ENCODE measurements at regions not wholly inside any gene's neighbourhood (a gene's known extent, or its start where the extent isn't known, plus 50 kb on each side); places are given as distances from the start of the nearest gene placed in this dataset.

DNA sequence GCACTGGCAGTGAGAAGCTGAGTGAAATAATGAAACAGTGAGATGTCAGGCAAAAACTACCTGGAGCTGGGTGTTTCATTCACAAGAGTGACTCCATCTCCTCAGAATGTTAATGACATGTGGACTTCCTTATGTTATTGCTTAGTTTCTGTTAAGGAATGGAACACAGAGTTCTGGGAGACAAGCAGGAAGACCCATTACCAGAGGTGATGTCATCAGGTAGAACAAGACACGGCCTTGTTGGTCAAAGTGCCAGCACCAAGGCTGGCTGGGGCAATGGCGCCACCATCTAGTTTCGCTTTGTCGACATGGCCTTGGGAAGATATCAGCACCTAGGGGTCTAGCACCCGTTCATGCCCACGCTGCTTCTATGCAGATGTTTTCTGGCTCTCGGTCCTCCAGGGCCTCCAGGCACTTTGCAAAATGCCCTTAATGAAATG, 252.2 kb downstream of the FAM43A start:
- H3K27ac Mint-ChIP-seq (ENCODE audit: low read depth, unreplicated experiment): no peak overlapping the region
- intact Hi-C loops (cut with micrococcal nuclease): no loop called here
- CTCF ChIA-PET: no interaction called here
- no peak overlapping the region for H3K4me3 Mint-ChIP-seq (ENCODE audit: unreplicated experiment)
- TF ChIP-seq, protein P1, sequence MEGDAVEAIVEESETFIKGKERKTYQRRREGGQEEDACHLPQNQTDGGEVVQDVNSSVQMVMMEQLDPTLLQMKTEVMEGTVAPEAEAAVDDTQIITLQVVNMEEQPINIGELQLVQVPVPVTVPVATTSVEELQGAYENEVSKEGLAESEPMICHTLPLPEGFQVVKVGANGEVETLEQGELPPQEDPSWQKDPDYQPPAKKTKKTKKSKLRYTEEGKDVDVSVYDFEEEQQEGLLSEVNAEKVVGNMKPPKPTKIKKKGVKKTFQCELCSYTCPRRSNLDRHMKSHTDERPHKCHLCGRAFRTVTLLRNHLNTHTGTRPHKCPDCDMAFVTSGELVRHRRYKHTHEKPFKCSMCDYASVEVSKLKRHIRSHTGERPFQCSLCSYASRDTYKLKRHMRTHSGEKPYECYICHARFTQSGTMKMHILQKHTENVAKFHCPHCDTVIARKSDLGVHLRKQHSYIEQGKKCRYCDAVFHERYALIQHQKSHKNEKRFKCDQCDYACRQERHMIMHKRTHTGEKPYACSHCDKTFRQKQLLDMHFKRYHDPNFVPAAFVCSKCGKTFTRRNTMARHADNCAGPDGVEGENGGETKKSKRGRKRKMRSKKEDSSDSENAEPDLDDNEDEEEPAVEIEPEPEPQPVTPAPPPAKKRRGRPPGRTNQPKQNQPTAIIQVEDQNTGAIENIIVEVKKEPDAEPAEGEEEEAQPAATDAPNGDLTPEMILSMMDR (IDR thresholded peaks at IDR 0.05; ENCODE audit: unreplicated experiment): no peak
- no peak for DNase-seq (ENCODE audit: unreplicated experiment)
- H3K27me3 Mint-ChIP-seq (ENCODE audit: insufficient read depth, unreplicated experiment): peaks cover 14% of the 10 kb centered on the region
- no peaks in the 10 kb centered on the region for H3K36me3 Mint-ChIP-seq (ENCODE audit: insufficient read depth, unreplicated experiment)
- POLR2A ChIA-PET: interaction anchor here (0.7 kb wide), 1 partner anchor 161 kb away, joined by 3 read pairs; no protein-coding TSS in a partner anchor
- BruUV-seq (replicated peaks): no TSS peak
- H3K9me3 Mint-ChIP-seq (ENCODE audit: unreplicated experiment): no peaks in the 10 kb centered on the region
- H3K4me1 Mint-ChIP-seq (ENCODE audit: insufficient read depth, unreplicated experiment): no peaks in the 10 kb centered on the region

DNA sequence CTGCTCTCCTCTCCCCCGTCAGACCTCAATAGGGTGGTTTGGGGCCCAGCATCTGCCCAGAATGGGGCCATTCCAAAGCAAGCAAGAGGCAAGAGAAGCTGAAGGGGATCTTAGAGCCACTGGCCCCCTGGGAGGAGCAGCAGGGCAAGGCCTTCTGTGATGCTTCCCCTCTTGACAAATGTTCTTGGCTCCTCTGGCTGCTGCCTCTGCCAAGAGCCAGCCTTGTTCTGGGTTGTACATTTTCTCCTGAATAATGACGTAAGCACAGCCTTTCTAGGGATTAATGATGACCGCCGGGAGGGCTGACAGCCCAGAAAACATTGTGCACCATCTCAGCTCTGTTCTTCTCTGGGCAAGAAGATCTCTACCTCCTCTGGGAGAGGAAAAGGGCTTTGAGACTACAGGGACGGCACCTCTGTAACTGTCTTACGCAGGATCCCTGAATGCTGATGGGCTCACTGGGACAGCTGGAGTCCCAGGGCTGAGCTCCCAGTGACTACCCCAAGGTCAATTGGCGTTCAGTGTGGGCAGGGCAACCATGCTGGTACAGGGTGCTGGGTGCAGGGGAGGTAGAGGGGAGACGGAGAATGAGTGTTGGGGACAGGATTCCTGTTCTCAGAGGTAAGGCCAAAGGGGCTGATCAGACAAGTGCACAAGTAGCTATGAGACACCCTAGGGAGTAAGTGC, 253.3 kb downstream of the FAM43A start:
- no peaks in the 10 kb centered on the region for H3K36me3 Mint-ChIP-seq (ENCODE audit: insufficient read depth, unreplicated experiment)
- CTCF ChIA-PET: interaction anchor here (0.6 to 0.7 kb wide), 4 partner anchors 77 to 897 kb away, joined by 3 to 4 read pairs (median 4); no protein-coding TSS in a partner anchor
- TF ChIP-seq, protein P1 (IDR thresholded peaks at IDR 0.05; ENCODE audit: unreplicated experiment): no peak
- peaks cover 14% of the 10 kb centered on the region for H3K27me3 Mint-ChIP-seq (ENCODE audit: insufficient read depth, unreplicated experiment)
- BruUV-seq (replicated peaks): no TSS peak
- H3K4me1 Mint-ChIP-seq (ENCODE audit: insufficient read depth, unreplicated experiment): no peaks in the 10 kb centered on the region
- no peak overlapping the region for H3K27ac Mint-ChIP-seq (ENCODE audit: low read depth, unreplicated experiment)
- H3K9me3 Mint-ChIP-seq (ENCODE audit: unreplicated experiment): no peaks in the 10 kb centered on the region
- POLR2A ChIA-PET: no interaction called here
- DNase-seq (ENCODE audit: unreplicated experiment): peak; percentile 45
- H3K4me3 Mint-ChIP-seq (ENCODE audit: unreplicated experiment): no peak overlapping the region
- intact Hi-C loops (cut with micrococcal nuclease): no loop called here

DNA sequence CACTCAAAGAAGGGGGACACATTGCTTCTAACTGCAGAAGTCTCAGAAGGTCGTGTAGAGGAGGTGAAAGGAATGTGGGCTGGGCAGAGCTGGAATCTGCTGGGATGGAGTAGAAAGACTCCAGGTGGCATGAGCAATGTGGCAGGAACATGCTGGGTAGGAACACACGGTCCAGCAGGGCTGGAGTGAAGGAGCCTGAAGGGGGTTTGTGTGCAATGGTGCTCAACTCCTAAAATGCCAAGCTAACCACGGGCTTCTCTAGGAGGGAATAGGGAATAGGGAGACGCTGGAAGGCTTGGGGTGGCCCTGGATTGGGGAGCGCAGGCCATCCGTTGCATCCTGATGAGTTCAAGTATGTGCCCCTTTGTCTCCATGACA, 253.8 kb downstream of the FAM43A start:
- no peak for DNase-seq (ENCODE audit: unreplicated experiment)
- H3K27ac Mint-ChIP-seq (ENCODE audit: low read depth, unreplicated experiment): no peak overlapping the region
- no TSS peak for BruUV-seq (replicated peaks)
- TF ChIP-seq, protein P1 (IDR thresholded peaks at IDR 0.05; ENCODE audit: unreplicated experiment): no peak
- H3K4me3 Mint-ChIP-seq (ENCODE audit: unreplicated experiment): no peak overlapping the region
- H3K27me3 Mint-ChIP-seq (ENCODE audit: insufficient read depth, unreplicated experiment): peaks cover 14% of the 10 kb centered on the region
- ChIA-PET CTCF (interaction anchor here (0.6 kb wide), 1 partner anchor 331 kb away, joined by 4 read pairs; no protein-coding TSS in a partner anchor), POLR2A (no interaction called here)
- intact Hi-C loops (cut with micrococcal nuclease): no loop called here
- H3K9me3 Mint-ChIP-seq (ENCODE audit: unreplicated experiment): no peaks in the 10 kb centered on the region
- no peaks in the 10 kb centered on the region for H3K4me1 Mint-ChIP-seq (ENCODE audit: insufficient read depth, unreplicated experiment)
- no peaks in the 10 kb centered on the region for H3K36me3 Mint-ChIP-seq (ENCODE audit: insufficient read depth, unreplicated experiment)

DNA sequence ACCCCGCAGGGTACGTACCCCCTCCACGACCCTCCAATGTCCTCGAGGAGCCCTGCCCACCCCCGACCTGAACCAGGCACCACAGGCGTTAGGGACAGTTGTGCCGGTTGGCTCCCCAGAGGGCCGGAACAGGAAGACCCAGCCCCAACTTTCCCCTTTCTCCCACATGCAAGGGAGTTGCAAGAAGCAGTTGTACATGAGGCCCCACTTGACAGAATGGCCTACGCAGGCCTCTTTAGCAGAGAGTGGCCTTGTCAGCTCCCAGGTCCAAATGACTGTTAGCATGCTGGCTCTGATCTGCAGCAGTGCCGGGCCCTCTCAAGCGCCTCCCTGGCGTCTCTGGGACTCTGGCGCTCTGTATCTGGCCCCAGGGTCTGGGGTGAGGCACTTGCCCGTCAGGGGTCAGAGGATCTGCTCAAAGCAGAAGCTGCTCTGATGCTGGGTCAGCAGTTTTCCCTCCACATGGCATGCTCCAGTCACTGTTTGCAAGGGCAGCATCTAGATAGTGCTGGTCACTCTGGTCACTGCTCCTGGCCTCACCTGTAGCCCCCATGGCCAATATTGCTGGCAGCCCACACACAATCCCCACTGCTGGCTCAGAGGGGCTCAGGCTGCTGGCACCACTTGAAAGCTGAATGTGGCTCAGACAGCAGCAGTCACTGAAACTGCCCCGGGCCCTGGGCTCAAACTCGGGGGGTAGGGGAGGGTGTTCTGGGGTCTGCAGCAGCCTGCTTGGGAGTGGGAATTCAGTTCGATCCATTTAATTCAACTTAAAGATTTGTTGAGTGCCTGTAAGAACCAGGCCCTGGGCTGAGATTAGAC, 254.5 kb downstream of the FAM43A start:
- H3K4me1 Mint-ChIP-seq (ENCODE audit: insufficient read depth, unreplicated experiment): no peaks in the 10 kb centered on the region
- no peak overlapping the region for H3K27ac Mint-ChIP-seq (ENCODE audit: low read depth, unreplicated experiment)
- no TSS peak for BruUV-seq (replicated peaks)
- peaks cover 14% of the 10 kb centered on the region for H3K27me3 Mint-ChIP-seq (ENCODE audit: insufficient read depth, unreplicated experiment)
- no peak overlapping the region for H3K4me3 Mint-ChIP-seq (ENCODE audit: unreplicated experiment)
- no peaks in the 10 kb centered on the region for H3K9me3 Mint-ChIP-seq (ENCODE audit: unreplicated experiment)
- no peaks in the 10 kb centered on the region for H3K36me3 Mint-ChIP-seq (ENCODE audit: insufficient read depth, unreplicated experiment)
- ChIA-PET POLR2A (no interaction called here), CTCF (interaction anchor here (1.5 kb wide), 1 partner anchor 257 kb away, joined by 3 read pairs; no protein-coding TSS in a partner anchor)
- intact Hi-C loops (cut with micrococcal nuclease): no loop called here
- DNase-seq (ENCODE audit: unreplicated experiment): no peak
- TF ChIP-seq, protein P1 (IDR thresholded peaks at IDR 0.05; ENCODE audit: unreplicated experiment): no peak

All from MCF 10A (cell line).